ENCODE measurements at regions not wholly inside any gene's neighbourhood (a gene's known extent, or its start where the extent isn't known, plus 50 kb on each side); places are given as distances from the start of the nearest gene placed in this dataset.

DNA sequence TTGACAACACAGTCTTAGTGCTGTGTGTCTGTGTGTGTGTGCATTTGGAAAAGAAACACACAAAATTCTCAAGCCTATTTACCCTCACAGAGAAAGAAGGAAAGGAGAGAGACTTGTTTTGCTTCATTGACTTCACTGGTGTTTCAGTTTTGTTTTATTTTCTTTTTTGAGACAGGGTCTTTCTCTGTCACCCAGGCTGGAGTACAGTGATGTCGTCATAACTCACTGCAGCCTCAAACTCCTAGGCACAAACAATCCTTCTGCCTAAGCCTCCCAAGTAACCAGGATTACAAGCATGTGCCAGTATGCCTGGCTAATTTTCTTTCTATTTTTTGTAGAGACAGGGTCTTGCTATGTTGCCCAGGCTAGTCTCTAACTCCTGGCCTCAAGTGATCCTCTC, 636.9 kb downstream of the TAFA4 start:
- Histone ChIP-seq H3K9me3 (ENCODE audit: control insufficient read depth, low read length) (no peaks in the 10 kb centered on the region), H3K4me3 (ENCODE audit: low read length) (no peak overlapping the region), H3K27me3 (ENCODE audit: control insufficient read depth, insufficient read depth) (no peaks in the 10 kb centered on the region), H3K4me1 (ENCODE audit: control insufficient read depth, insufficient read depth, low read length) (no peaks in the 10 kb centered on the region), H3K27ac (ENCODE audit: low read length) (no peak overlapping the region)
- WGBS, result 80% methylated on average over 1 of the region's 1 CpG
- DNase-seq (no peak), ATAC-seq (no peak)
- intact Hi-C loops (cut with DNase I), result no loop called here

- Histone ChIP-seq H3K4me3 (ENCODE audit: low read length) (no peak overlapping the region), H3K27me3 (ENCODE audit: control insufficient read depth, insufficient read depth) (no peaks in the 10 kb centered on the region), H3K27ac (ENCODE audit: low read length) (no peak overlapping the region), H3K4me1 (ENCODE audit: control insufficient read depth, insufficient read depth, low read length) (no peaks in the 10 kb centered on the region), H3K9me3 (ENCODE audit: control insufficient read depth, low read length) (no peaks in the 10 kb centered on the region)
- no peak for ATAC-seq
- DNase-seq, result no peak
- intact Hi-C loops (cut with DNase I), result no loop called here
These were observed 635.9 kb upstream of the SUCLG2 start for GRCh38 chr3:68290333-68290732.

- intact Hi-C loops (cut with DNase I), result no loop called here
- H3K27ac ChIP-seq (ENCODE audit: low read length), result no peak overlapping the region
- WGBS, result 80% methylated on average over 8 of the region's 8 CpGs
- no peaks in the 10 kb centered on the region for H3K4me1 ChIP-seq (ENCODE audit: control insufficient read depth, insufficient read depth, low read length)
- H3K4me3 ChIP-seq (ENCODE audit: low read length), result no peak overlapping the region
- DNase-seq (no peak), ATAC-seq (no peak)
- no peaks in the 10 kb centered on the region for H3K9me3 ChIP-seq (ENCODE audit: control insufficient read depth, low read length)
- no peaks in the 10 kb centered on the region for H3K27me3 ChIP-seq (ENCODE audit: control insufficient read depth, insufficient read depth)
These were observed 633.7 kb upstream of the SUCLG2 start for GRCh38 chr3:68288085-68288484.

DNA sequence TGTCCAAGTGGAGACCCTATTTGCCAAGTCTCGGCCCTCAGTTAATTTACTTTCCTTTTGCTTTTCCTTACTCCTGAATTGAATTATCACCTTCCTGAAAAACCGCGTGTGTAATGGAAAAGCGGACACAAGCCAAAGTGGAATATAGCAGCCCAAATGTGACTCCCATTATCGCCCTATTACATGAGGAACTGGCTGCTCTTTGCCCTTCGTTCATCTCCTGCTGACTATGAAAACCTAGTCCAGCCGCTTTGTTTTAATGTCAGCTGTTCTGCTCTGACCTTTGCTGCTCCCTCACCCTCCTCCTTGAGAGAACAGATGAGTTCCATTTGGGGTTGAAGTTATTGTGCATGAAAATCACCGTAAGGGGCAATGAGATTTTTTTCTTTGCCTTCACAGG, 632.7 kb upstream of the SUCLG2 start:
- DNase-seq (no peak), ATAC-seq (no peak)
- Histone ChIP-seq H3K27ac (ENCODE audit: low read length) (no peak overlapping the region), H3K27me3 (ENCODE audit: control insufficient read depth, insufficient read depth) (no peaks in the 10 kb centered on the region), H3K4me3 (ENCODE audit: low read length) (no peak overlapping the region), H3K4me1 (ENCODE audit: control insufficient read depth, insufficient read depth, low read length) (no peaks in the 10 kb centered on the region), H3K9me3 (ENCODE audit: control insufficient read depth, low read length) (no peaks in the 10 kb centered on the region)
- intact Hi-C loops (cut with DNase I), result no loop called here
- 66% methylated on average over 8 of the region's 8 CpGs for WGBS

DNA sequence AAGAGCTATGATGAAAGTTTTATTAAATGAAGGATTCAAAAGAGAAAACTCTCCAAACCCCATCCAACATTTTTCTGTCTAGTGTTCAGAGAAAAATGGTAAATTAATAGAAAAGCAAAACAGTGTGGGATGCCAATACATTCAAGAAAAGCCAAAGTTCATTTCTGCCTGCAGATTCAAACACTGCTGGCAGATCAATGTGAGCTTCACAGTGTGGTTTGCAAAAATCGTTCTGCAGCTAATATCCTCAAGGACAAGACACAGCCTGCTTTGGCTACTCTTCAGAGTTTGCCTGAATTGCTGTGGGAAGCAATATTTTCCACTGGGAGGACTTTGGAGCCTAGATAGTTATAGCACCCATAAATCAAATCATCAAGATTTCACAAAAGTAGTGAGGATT, 619.9 kb upstream of the SUCLG2 start:
- ATAC-seq, result no peak
- WGBS, result 22% methylated on average over 1 of the region's 1 CpG
- no peak overlapping the region for H3K27ac ChIP-seq (ENCODE audit: low read length)

GRCh38 chr3:68271145-68271544, 616.7 kb upstream of the SUCLG2 start:
- no peak for ATAC-seq
- intact Hi-C loops (cut with DNase I), result no loop called here
- H3K27ac ChIP-seq (ENCODE audit: low read length), result no peak overlapping the region
- H3K27me3 ChIP-seq (ENCODE audit: control insufficient read depth, insufficient read depth), result no peaks in the 10 kb centered on the region
- H3K9me3 ChIP-seq (ENCODE audit: control insufficient read depth, low read length), result no peaks in the 10 kb centered on the region
- no peaks in the 10 kb centered on the region for H3K4me1 ChIP-seq (ENCODE audit: control insufficient read depth, insufficient read depth, low read length)
- WGBS, result 66% methylated on average over 2 of the region's 2 CpGs
- DNase-seq, result no peak
- H3K4me3 ChIP-seq (ENCODE audit: low read length), result no peak overlapping the region

More for the DNA sequence above, 619.9 kb upstream of the SUCLG2 start:
- no peaks in the 10 kb centered on the region for H3K9me3 ChIP-seq (ENCODE audit: control insufficient read depth, low read length)
- intact Hi-C loops (cut with DNase I), result no loop called here
- H3K4me1 ChIP-seq (ENCODE audit: control insufficient read depth, insufficient read depth, low read length), result no peaks in the 10 kb centered on the region
- DNase-seq, result no peak
- H3K4me3 ChIP-seq (ENCODE audit: low read length), result no peak overlapping the region
- no peaks in the 10 kb centered on the region for H3K27me3 ChIP-seq (ENCODE audit: control insufficient read depth, insufficient read depth)

GRCh38 chr3:68256635-68257223, 602.3 kb upstream of the SUCLG2 start:
- Histone ChIP-seq H3K4me3 (ENCODE audit: low read length) (no peak overlapping the region), H3K4me1 (ENCODE audit: control insufficient read depth, insufficient read depth, low read length) (no peaks in the 10 kb centered on the region), H3K27me3 (ENCODE audit: control insufficient read depth, insufficient read depth) (no peaks in the 10 kb centered on the region), H3K27ac (ENCODE audit: low read length) (no peak overlapping the region), H3K9me3 (ENCODE audit: control insufficient read depth, low read length) (no peaks in the 10 kb centered on the region)
- WGBS, result 66% methylated on average over 3 of the region's 3 CpGs
- no peak for DNase-seq
- no peak for ATAC-seq
- intact Hi-C loops (cut with DNase I), result no loop called here

DNA sequence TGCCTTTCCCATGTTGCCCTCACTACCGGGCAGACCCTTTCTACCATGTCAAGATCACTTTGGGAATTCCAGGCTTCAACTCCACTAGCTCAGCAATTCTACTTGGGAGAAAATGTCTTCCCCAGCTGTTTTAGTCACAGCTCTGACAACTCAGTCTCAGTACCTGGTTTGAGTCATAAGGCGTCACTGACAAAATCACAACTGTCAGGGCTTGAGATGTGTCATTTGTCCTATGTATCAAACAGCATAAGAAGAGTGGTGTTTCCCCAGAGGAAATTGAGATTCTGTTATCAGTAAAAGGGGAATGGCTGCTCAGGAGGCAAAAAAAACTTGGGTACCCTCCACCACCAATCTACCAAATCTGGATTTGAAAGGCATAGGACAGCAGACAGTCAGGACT, 594.9 kb upstream of the SUCLG2 start:
- Histone ChIP-seq H3K9me3 (ENCODE audit: control insufficient read depth, low read length) (no peaks in the 10 kb centered on the region), H3K4me3 (ENCODE audit: low read length) (no peak overlapping the region), H3K27ac (ENCODE audit: low read length) (no peak overlapping the region), H3K4me1 (ENCODE audit: control insufficient read depth, insufficient read depth, low read length) (no peaks in the 10 kb centered on the region), H3K27me3 (ENCODE audit: control insufficient read depth, insufficient read depth) (no peaks in the 10 kb centered on the region)
- ATAC-seq, result no peak
- 76% methylated on average over 2 of the region's 2 CpGs for WGBS
- intact Hi-C loops (cut with DNase I), result no loop called here
- DNase-seq, result no peak

GRCh38 chr3:68242606-68243005, 588.2 kb upstream of the SUCLG2 start:
- no peaks in the 10 kb centered on the region for H3K27me3 ChIP-seq (ENCODE audit: control insufficient read depth, insufficient read depth)
- DNase-seq (no peak), ATAC-seq (no peak)
- no peaks in the 10 kb centered on the region for H3K4me1 ChIP-seq (ENCODE audit: control insufficient read depth, insufficient read depth, low read length)
- no peaks in the 10 kb centered on the region for H3K9me3 ChIP-seq (ENCODE audit: control insufficient read depth, low read length)
- no peak overlapping the region for H3K27ac ChIP-seq (ENCODE audit: low read length)
- no peak overlapping the region for H3K4me3 ChIP-seq (ENCODE audit: low read length)
- WGBS, result 69% methylated on average over 1 of the region's 1 CpG
- intact Hi-C loops (cut with DNase I), result no loop called here

- DNase-seq (no peak), ATAC-seq (no peak)
- H3K27me3 ChIP-seq (ENCODE audit: control insufficient read depth, insufficient read depth), result no peaks in the 10 kb centered on the region
- no peak overlapping the region for H3K4me3 ChIP-seq (ENCODE audit: low read length)
- no peak overlapping the region for H3K27ac ChIP-seq (ENCODE audit: low read length)
- 43% methylated on average over 1 of the region's 1 CpG for WGBS
- H3K9me3 ChIP-seq (ENCODE audit: control insufficient read depth, low read length), result no peaks in the 10 kb centered on the region
- intact Hi-C loops (cut with DNase I), result no loop called here
- H3K4me1 ChIP-seq (ENCODE audit: control insufficient read depth, insufficient read depth, low read length), result no peaks in the 10 kb centered on the region
These were observed 585.1 kb upstream of the SUCLG2 start for GRCh38 chr3:68239542-68239941.

DNA sequence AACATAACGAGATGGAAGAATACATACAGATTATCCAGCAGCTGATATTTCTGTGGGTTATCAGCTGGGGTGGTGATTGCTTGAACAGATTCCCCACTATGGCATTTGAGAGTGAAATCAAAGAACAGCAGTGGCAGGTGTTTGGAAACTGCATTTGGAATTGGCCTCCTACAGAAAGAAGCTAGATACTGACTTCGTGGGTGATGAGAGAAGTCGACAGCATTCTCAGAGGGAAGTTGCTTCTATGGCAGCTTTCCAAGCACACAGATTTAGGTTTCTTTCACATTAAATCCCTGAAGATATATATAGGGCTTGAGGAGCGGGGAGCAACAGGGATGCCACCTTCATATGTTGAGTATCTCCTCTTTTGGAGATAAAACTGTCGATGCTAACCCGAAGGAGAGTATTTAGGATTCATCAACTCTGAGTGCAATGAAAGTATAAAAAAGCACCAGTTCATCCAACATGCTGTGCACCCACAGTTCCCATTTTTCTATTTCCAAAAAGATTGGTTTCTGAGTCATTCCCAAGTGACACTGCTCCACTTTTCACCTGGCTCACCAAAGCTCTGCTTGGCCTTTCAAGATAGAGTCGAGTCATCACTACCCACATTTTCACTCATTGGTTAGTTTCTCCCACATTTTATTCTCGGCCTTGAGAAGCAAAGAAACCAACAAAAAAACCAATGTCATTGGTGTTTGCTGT, 579.8 kb upstream of the SUCLG2 start:
- ATAC-seq (no peak), DNase-seq (no peak)
- intact Hi-C loops (cut with DNase I), result no loop called here
- H3K4me1 ChIP-seq (ENCODE audit: control insufficient read depth, insufficient read depth, low read length), result no peaks in the 10 kb centered on the region
- no peak overlapping the region for H3K4me3 ChIP-seq (ENCODE audit: low read length)
- H3K27ac ChIP-seq (ENCODE audit: low read length), result no peak overlapping the region
- H3K9me3 ChIP-seq (ENCODE audit: control insufficient read depth, low read length), result no peaks in the 10 kb centered on the region
- WGBS, result 61% methylated on average over 8 of the region's 8 CpGs
- no peaks in the 10 kb centered on the region for H3K27me3 ChIP-seq (ENCODE audit: control insufficient read depth, insufficient read depth)

DNA sequence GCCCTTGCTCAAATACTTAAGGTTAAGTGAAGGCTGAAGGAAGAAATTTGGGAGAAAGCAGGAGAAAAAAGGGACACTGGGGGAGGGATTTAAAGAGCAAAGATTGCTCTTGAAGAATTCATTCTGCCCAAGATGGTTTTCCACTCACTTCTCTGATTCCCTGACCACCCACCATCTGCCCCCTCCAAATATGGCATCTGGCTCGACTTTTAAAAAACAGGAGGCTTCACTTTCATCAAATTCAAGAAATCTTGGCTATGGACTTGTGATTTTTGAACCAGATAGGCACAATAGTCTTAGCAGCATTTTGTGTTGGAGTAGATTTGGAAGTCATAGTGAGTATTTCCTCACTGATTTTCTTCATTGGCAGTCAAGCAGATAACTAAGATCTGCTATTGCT, 574.4 kb upstream of the SUCLG2 start:
- ATAC-seq (no peak), DNase-seq (no peak)
- no peaks in the 10 kb centered on the region for H3K27me3 ChIP-seq (ENCODE audit: control insufficient read depth, insufficient read depth)
- no peak overlapping the region for H3K27ac ChIP-seq (ENCODE audit: low read length)
- H3K9me3 ChIP-seq (ENCODE audit: control insufficient read depth, low read length), result no peaks in the 10 kb centered on the region
- no peak overlapping the region for H3K4me3 ChIP-seq (ENCODE audit: low read length)
- intact Hi-C loops (cut with DNase I), result no loop called here
- no peaks in the 10 kb centered on the region for H3K4me1 ChIP-seq (ENCODE audit: control insufficient read depth, insufficient read depth, low read length)
- 48% methylated on average over 1 of the region's 1 CpG for WGBS

Measured in right cardiac atrium (tissue), 5 donors.